GM18867 (cell line): ENCODE measurements at regions not wholly inside any gene's neighbourhood (a gene's known extent, or its start where the extent isn't known, plus 50 kb on each side); places are given as distances from the start of the nearest gene placed in this dataset.
"Not testable (repeated sequence)": the region's sequence is repeated elsewhere in the genome, so short reads cannot be mapped to it uniquely, and the experiment has no call there.

ENCODE experiments used
- ATAC-seq: cut with Tn5 transposase; IDR thresholded peaks from one replicate; pipeline ENCODE4 v1.9.1; 2021; ENCODE audit warnings: mild to moderate bottlenecking, moderate library complexity; ENCODE audit not compliant: unreplicated experiment

DNA sequence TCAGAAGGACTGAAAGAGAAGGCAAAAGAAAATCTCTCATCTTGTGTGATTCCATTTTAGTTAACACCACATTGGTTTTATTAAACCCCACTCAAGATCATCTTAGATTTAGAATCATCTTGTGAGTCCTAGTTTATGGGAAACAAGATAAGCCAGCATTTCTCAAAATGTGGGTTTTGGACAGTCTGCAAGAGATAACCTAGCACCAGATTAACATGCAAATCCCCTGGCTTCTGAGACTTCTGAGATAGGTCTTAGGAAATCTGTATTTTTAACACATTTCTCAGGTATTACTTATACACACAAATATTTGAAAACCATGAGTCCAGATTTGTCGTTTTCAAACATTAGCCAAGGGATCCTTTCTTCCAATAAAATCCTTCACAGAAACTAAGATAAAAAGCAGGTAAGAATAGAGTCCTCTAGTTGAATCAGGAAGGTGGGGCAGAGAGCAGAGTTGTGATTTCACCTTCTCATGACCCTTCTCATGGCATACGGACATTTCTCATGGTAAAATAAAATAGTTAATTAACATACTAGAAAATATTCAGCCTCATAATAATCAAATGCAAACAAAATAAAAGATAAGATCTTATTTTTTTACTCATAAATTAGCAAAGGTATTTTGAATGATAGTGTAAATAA, 287.2 kb upstream of the FN1 start:
- ATAC-seq = no peak

DNA sequence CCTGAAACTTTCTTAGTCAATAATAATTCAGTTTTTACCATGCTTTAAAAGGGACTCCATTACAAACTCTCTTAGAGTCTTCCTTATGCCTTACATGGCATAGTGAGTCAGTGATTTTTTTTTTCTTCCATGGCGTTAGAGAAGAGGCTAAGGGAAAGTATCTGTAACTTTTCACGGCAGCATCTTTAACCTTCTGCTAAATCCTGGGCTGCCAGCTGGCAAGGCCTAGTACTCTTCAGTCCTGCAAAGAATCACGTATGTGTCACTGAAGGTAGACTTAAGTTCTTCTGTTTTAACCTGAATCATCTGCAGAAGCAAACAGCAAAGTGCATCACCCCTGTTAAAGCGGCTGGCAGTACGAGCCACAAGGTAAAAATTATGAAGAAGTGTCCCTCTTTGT, 286.3 kb upstream of the FN1 start:
- no peak for ATAC-seq

DNA sequence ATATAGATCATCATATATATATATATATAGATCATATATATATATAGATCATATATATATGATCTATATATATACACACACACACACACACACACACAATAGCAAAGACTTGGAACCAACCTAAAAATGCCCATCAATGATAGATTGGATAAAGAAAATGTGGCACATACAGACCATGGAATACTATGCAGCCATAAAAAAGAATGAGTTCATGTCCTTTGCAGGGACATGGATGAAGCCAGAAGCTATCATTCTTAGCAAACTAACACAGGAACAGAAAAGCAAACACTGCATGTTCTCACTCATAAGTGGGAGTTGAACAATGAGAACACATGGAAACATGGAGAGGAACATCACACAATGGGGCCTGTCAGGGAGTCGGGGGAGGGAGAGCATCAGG, 285.6 kb upstream of the FN1 start:
- not testable (repeated sequence) for ATAC-seq

DNA sequence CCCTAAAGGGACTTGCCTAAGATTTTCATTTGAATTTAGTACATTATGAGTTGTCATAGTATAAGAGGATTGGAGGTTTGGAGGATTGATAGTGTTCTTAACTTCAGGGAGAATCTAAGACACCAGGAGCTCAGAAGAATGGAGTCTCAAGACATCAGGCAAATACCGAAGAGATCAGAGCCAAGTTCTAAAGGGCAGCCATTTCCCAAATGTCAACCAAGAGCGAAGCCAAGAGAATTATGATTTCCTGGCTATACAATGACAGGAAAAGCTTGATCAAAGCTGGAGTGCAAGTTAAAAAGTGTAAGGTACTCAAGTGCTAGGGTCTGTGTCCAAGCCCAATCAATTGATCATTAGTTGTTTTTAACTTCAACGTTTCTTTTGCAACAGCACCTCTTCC, 283.0 kb upstream of the FN1 start:
- no peak for ATAC-seq

DNA sequence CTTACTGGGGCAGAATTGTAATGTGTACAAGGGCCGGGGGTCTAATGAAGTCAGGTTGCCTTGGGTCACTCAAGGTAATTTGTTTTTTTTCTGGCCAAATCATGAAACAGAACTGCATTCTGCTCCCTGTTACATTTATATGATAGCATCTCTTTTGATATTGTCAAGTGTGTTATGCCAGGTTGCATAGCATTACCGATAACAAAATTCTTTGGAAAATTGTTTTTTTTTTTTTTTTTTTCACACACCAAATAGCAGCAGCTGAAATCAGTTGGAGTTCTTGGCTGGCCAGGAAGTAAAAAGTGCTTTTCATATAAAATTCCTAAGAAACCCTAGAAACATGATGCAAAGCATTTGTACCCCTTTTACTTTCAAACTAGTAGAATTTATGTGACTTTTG, 282.6 kb upstream of the FN1 start:
- no peak for ATAC-seq

DNA sequence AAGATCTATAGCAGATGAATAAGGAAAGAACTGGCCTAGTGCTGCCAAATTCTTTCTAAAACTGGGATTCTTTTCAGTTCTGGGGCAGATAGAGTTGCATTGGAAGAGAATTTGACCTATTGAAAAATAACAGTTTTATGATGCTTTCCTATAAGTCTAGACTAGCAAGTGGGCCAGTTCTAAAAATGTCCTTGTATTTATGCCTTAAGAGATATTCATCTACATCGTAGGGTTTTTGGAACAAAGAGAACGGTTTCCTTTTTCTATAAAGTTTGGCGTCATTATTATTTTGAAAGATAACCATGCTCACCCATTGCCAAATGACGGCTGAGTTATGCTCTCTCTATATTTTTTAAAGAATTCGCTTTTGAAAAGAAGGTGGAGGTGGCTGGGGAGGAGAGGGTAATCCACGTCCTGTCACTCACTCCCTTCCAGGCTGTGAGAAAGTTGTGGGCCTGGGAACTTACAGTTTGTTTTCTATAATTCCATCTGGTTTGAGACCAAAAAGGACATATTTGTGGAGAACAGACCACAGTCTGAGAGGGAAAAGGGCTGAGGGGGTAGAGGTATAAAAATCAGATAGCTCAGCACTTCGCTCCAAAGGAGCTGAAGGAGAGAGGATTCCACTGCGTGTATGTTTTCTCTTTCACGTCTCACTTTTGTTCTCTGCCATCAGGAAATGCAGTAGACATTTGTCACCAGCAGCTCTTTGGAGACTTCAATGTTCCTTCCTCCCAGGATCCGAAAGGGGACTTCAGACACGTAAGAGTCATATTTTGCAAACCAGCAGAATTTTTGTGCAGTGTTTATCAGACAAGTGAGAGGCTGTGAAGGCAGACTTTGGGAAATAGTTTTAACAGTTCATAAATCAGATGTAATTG, 281.9 kb upstream of the FN1 start:
- no peak for ATAC-seq

DNA sequence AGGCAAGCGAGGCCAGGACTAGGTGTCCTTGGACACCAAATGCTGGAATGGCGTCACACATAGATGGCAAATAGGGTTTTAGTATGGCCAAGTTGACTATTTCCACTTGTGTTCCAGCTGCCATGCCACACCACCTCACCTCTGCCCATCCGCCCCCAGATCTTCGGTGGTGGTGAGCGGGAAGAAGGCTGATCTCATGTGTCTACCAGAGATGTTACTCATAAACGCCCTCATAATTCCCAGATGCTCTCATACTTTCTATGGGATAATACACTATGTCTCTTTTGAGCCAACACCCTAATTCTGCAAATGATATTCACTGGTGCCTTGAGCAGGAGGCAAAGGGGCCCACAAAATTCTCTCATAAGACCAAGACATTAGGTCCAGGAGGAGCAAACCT, 281.1 kb upstream of the FN1 start:
- no peak for ATAC-seq

DNA sequence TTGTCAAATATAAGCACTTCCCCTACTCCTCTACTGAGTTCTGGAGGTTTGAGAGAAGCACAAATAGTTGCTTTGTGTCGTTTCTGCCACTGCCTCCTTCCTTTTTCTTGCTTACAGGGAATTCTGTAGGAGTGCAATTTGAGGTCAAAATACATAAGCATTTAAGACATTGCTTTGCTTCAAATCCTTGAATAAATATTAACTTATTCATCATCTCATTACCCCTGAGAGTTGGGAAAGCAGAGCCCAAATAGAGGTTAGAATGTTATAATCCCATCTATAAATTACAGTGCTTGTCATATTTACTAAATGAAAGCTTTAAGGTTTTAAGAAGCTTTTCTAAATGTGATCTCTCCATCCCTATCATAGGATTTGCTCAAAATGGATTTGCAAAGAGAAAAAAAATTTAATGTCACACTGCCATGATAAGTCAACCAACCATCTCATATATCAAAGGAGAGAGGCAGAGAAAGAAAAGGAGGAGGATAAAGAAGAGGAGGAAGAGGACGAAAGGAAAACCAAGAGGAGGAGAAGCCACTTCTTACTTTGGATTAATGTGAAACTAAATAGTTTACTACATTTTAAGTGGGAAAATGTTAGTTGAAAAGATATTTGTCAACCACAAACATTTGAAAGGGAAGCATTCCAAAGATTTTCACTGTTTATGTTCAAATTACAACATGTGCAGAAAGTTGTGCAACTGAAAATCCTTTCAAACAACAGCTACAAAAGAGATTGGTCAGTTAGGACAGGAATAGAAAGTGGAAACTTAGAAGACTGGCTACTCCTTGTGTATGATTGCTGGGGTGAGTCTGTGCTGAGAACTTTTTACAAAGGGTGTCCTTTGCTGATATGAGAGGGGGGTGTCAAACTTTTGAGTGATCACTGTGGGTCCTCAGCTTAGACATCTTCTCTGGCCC, 277.3 kb upstream of the FN1 start:
- ATAC-seq = no peak

DNA sequence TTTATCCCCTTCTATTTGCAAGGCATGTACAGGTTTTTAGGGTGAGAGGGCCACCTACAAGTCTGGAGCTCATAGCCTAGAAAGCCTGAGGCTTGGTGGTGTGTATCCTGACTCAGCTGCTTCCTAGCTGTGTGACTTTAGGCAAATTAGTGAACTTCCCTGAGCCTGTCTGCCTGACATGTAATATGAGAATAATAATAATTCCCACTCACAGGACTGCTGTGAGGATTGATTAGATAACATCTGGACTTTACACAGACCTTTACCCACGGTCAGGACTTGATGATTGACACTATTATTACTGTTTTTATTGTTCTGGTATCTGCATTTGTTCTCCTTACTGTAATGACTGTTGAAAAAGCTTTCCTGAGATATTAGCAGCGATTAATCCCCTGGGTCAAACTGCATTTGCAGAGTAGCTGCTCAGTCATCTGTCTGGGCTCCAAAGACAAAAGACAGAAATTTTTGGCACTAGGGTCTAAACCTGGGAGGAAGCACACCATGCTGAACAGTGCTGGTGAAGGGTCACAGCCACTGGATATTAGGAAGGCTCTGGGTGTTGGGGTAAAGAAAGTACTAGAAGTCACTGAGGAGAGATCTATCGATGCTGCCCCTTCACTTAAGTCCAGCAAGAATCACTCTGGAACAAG, 276.5 kb upstream of the FN1 start:
- ATAC-seq = no peak

DNA sequence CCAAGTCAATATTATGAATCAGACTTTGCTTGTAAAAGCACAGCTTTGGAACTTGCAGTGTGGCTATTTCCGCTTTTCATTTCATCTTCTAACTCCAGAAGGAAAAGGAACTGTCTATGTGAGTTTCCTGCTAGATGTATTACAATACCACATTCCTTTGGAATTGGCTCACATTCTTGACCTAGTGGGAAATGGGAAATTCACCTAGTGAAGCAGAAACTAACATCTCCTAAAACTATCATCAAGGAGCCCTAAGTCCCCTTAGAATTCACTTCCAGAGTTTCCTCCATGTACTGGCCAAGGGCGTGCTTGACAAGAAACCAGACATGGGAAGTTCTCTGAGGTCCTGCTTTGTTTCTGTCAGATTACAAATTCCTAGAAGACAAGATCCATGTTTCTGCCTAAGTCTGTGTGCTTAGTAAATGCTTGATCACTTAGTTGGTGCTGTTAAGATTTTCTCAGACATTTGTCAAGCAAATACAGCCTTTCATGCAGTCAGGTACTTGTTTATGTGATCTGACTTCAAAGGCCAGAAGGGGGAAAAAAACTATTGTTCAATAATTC, 275.7 kb upstream of the FN1 start:
- no peak for ATAC-seq

DNA sequence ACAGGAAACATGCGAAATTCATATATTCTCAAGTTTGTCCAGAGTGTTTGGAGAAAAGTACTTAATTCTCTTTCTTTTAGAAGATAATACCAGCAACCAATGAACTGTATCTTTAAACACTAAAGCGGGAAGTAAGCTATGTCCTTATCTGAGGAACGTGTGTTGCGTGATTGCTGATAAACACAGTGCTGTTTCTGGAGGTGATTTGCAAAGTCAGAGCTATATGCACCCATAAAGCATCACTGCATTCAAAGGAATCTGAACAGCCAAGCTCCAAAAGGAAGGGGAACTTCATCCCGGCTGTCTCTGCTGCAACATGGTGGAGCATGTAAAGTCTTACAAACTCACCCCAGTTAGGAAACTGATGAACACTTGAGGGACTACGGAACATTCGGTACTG, 271.7 kb upstream of the FN1 start:
- ATAC-seq = no peak

DNA sequence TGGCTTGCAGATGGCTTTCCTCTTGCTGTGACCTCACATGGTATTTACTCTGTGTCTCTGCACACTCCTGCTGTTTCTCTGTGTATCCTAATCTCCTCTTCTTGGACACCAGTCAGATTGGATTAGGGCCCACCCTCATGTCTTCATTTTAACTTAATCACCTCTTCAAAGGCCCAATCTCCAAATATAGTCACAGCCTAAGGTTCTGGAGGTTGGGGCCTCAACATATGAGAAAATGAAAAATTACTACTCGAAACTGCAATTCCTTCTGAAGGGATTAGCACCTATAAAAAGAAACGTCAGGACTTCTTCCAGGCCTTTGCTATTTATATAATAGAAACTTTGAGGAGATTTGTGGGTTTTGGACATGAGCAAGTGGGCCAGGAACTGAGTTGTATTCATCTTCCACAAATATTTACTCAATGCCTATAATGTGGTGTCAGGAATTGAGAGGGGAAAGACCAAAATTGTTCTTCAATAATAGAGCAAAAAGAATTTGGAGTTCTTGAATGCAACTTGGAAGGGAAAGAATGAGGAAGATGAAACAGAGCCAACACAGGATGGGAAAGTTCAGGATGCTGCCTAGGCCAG, 270.0 kb upstream of the FN1 start:
- ATAC-seq = no peak

DNA sequence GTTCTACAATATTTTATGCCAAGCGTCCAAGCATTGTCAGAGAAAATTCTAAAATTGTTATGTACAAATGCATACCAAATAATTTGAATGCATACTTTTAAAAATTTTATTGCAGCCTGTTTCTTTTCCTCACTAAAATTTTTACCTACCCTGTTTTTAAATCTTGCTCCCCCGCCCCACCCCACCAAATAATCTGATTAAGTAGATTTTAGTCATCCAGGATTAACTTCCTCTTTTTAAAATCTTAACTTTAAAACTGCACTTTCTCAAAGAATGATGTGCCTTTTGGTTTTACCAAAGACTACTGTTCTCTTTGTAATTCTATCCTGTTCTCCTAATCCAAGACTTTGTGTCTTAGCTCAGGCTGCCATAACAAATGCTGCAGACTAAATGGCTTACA, 269.4 kb upstream of the FN1 start:
- ATAC-seq = no peak

DNA sequence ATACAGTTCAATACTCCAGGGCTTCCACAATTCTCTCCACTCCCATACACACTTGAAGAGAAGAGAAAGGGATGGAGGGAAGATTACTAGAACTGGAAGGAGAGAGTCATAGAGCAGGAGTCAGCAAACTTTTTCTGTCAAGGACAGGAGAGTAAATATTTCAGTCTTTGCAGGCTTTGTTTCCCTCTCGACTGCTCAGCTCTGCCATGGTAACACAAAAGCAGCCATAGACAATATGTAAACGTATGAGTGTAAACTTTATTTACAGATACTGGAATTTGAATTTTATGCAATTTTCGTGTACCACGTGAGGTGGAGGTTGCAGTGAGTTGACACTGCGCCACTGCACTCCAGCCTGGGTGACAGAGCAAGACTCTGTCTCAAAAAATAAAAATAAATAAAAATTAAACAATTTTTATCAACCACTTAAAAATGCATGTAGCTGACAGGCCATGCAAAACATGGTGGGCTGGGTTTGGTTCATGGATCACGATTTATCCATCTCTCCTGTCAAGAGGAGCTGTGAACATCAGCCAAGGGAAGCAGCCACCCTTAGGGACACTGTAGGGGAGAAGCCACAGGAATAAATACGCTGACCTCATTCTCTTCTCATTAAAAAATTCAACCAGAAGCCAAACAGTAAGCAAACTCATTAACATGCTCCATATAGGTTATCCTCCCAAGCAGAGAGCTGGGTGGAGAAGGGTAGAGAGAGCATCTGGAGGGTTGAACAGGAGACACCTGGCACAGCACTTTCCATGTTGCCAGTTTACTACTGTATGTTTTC, 266.4 kb upstream of the FN1 start:
- no peak for ATAC-seq

DNA sequence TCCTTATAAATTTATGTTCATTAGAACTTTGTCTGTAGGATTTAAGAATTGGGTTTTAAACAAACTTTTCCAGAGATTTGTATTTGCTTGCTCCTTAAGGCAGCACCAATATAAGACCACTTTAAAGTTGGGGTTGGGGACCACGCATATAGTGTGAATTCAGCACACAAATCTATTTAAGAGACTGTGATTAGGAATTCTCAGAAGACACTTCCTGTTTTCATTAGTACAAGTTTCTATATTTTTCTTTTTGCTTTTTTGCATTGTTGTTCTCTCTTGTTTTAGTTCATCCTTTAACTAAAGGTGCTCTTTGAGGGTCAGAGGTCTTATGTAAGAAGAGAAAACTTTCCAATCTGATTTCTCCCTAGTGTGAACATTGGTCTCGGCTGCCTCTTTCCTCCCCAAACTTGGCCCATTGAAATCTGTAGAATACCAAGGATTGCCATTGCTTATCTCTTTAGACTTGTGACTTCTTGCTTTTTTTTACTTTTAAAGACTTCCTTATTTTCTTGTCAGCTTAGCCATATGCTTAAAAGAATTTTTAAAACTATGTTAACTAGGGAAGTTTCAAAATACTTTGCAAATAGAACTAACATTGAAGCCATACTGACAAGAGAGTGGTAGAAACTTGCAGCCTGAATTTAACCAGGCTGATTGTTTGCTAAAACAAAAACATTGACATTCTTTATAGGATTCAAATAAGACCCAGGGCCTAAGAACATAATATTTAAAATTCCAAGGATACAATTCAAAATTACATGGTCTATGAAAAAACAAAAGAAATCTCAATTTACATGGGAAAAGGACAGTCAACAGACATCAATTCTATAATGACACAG, 264.1 kb upstream of the FN1 start:
- no peak for ATAC-seq

DNA sequence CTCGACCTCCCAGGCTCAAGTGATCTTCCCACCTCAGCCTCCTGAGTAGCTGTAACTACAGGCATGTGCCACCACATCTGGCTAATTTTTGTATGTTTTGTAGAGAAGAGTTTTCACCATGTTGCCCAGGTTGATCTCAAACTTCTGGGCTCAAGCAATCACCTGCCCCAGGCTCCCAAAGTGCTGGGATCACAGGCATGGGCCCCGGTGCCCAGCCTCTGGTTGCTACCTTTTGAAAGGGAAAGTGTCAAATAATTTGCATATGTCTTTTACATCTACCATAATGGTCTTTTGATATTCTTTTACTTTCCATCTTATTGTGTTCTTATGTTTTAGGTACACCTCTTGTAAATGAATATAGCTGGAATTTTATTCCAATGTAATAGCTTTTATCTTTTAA, 263.1 kb upstream of the FN1 start:
- ATAC-seq = no peak

DNA sequence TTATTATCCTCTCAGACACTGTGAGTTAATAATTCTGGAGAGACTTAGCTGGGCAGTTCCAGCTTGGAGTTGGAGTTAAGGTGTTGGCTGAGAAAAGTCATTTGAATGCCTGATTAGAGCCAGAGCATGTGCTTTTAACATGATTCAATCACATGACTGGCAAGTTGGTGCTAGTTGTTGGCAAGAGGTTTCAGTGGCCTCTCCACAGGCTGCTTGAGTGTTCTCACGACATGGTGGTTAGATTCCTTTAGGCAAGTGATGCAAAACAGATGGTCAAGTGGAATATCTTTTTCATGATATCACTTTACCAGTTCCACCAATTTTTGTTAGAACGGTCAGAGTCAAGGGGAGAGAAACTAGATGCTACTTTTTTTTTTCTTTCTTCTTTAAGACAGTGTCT, 262.7 kb upstream of the FN1 start:
- ATAC-seq = no peak

DNA sequence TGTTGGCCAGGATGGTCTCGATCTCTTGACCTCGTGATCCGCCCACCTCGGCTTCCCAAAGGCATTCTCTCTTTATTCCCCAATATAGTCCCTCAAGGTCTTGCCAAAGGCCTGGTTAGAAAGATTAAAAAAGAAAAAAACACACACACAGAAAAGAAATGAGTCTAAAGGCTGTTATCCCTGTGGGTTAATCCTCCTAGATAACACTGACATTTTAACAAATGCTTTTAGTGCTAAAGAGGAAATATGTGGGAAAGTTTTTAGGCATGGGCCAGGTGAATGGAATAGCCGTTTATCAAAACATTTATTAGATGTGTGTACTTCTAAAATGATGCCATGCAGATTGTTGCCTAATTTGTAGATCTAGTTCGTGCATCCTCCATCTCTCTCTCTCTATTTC, 261.6 kb upstream of the FN1 start:
- ATAC-seq = no peak

DNA sequence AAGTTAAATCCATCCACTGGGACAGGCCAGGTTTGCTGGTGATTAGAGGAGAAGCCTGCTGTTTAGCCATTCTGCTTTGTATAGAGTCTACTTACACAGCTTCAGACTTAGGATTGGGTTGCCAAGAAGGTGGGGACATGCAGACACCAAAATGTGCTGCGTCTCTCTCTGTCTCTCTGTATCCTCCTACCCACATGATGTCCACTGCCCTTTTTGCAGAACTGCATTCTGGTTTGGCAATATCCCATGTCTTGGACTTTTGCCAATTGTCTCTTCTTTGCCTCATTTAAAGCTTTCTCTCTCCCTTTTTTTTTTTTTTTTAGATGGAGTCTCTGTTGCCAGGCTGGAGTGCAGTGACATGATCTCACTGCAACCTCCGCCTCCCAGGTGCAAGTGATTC, 261.1 kb upstream of the FN1 start:
- ATAC-seq = no peak
